H1 (cell line): ENCODE measurements at regions not wholly inside any gene's neighbourhood (a gene's known extent, or its start where the extent isn't known, plus 50 kb on each side); places are given as distances from the start of the nearest gene placed in this dataset.
A peak's percentile ranks its signal among the peaks of the same experiment; 100 is the strongest.

ENCODE experiments used
- CTCF ChIA-PET: fragments of 300-600 bp; sonication (Branson Sonifier 250); formaldehyde crosslinking; loops from one replicate; lab custom pipeline; 2021; ENCODE audit not compliant: partially characterized antibody; lab: Charles Lee
- POLR2A ChIA-PET: fragments of 300-600 bp; sonication (Branson Sonifier 250); formaldehyde crosslinking; loops from one replicate; lab custom pipeline; 2021; ENCODE audit warnings: inconsistent platforms; ENCODE audit not compliant: partially characterized antibody; lab: Charles Lee
- DNase-seq, 2 experiments: peaks; one replicate each; pipeline versions ENCODE4 v3.0.0 to v3.0.0-alpha.2; 2010 to 2022; ENCODE audit warnings: low spot score in 2 of 2, low read depth in 1 of 2, mixed read lengths in 1 of 2
- FAIRE-seq: peaks from 2 replicates; lab custom pipeline; 2011; peaks lifted over from hg19 to GRCh38; lab: Jason Lieb, UNC
- H2AFZ ChIP-seq: 2 replicates; pipeline ENCODE4 v1.8.1; 2012; ENCODE audit warnings: low read length, inconsistent platforms
- H2AK5ac ChIP-seq: 2 replicates; pipeline ENCODE4 v1.6.1; 2013; ENCODE audit warnings: low read depth, low read length
- H2BK120ac ChIP-seq: replicated peaks from 2 replicates; pipeline ENCODE3; 2013; ENCODE audit warnings: low read depth, low read length, inconsistent platforms
- H2BK12ac ChIP-seq: 2 replicates; pipeline ENCODE4 v1.6.1; 2013; ENCODE audit warnings: low read depth, low read length
- H2BK15ac ChIP-seq: 2 replicates; pipeline ENCODE4 v1.6.1; 2013; ENCODE audit warnings: low read length
- H2BK20ac ChIP-seq: 2 replicates; pipeline ENCODE4 v1.6.1; 2013; ENCODE audit warnings: low read length
- H2BK5ac ChIP-seq: 2 replicates; pipeline ENCODE4 v1.6.1; 2013; ENCODE audit warnings: low read depth, low read length
- H3K14ac ChIP-seq: 2 replicates; pipeline ENCODE4 v1.6.1; 2013; ENCODE audit warnings: inconsistent platforms; ENCODE audit not compliant: insufficient read length
- H3K18ac ChIP-seq: 2 replicates; pipeline ENCODE4 v1.6.1; 2013; ENCODE audit warnings: low read length; ENCODE audit errors: extremely low read depth
- H3K23ac ChIP-seq: 2 replicates; pipeline ENCODE4 v1.6.1; 2013; ENCODE audit warnings: inconsistent platforms; ENCODE audit not compliant: insufficient read length
- H3K23me2 ChIP-seq: 2 replicates; pipeline ENCODE4 v1.6.1; 2013; ENCODE audit warnings: low read depth, low read length
- H3K27ac ChIP-seq: 2 replicates; pipeline ENCODE4 v1.6.1; 2011; ENCODE audit warnings: low read depth, low read length, inconsistent platforms
- H3K27me3 ChIP-seq, 4 experiments: replicated peaks in 1 of 4; 1 replicate in 1 of 4; 2 replicates in 3 of 4; pipeline versions ENCODE4 v1.6.1 to v1.8.1; 2011 to 2013; ENCODE audit warnings: low read length in 3 of 4, mild to moderate bottlenecking in 3 of 4, inconsistent platforms in 2 of 4, mixed read lengths in 2 of 4, moderate library complexity in 1 of 4; ENCODE audit not compliant: control insufficient read depth in 3 of 4, insufficient read depth in 3 of 4; ENCODE audit errors: extremely low read depth in 1 of 4
- H3K36me3 ChIP-seq, 4 experiments: 2 replicates each; pipeline versions ENCODE4 v1.6.1 to v1.8.1; 2011 to 2013; ENCODE audit warnings: mild to moderate bottlenecking in 4 of 4, low read length in 3 of 4, moderate library complexity in 2 of 4, control low read depth in 1 of 4, inconsistent platforms in 1 of 4; ENCODE audit not compliant: insufficient read depth in 4 of 4, control insufficient read depth in 2 of 4
- H3K4ac ChIP-seq: replicated peaks from 2 replicates; pipeline ENCODE3; 2013; ENCODE audit warnings: low read length, low read depth, mixed read lengths, inconsistent platforms; ENCODE audit not compliant: insufficient read length
- H3K4me1 ChIP-seq, 4 experiments: replicated peaks in 1 of 4; 1 replicate in 1 of 4; 2 replicates in 3 of 4; pipeline versions ENCODE4 v1.6.1 to v1.8.1; 2011 to 2013; ENCODE audit warnings: low read length in 3 of 4, inconsistent platforms in 2 of 4, mixed read lengths in 1 of 4; ENCODE audit not compliant: insufficient read depth in 4 of 4, control insufficient read depth in 3 of 4
- H3K4me2 ChIP-seq, 2 experiments: 2 replicates each; pipeline versions ENCODE4 v1.6.1 to v1.8.1; 2011 to 2013; ENCODE audit warnings: low read depth in 2 of 2, low read length in 2 of 2, control low read depth in 1 of 2, inconsistent platforms in 1 of 2, mild to moderate bottlenecking in 1 of 2; ENCODE audit not compliant: insufficient read depth in 1 of 2
- H3K4me3 ChIP-seq, 4 experiments: fragments of 200-600, 300-600 bp in 1 of 4; sonication (generic), shearing (Covaris generic), sonication (Bioruptor Twin) in 1 of 4; 2 replicates each; pipeline versions ENCODE4 v1.5.1 to v1.8.1; 2011 to 2016; ENCODE audit warnings: low read length in 4 of 4, low read depth in 3 of 4, control low read depth in 2 of 4, inconsistent platforms in 2 of 4, mild to moderate bottlenecking in 2 of 4, mixed read lengths in 1 of 4, moderate library complexity in 1 of 4; ENCODE audit not compliant: insufficient read depth in 2 of 4; ENCODE audit errors: extremely low read depth in 1 of 4
- H3K56ac ChIP-seq: replicated peaks from 2 replicates; pipeline ENCODE3; 2013; ENCODE audit warnings: low read depth, mild to moderate bottlenecking, mixed read lengths, low read length, inconsistent platforms; ENCODE audit not compliant: insufficient read length
- H3K79me1 ChIP-seq: 2 replicates; pipeline ENCODE4 v1.6.1; 2013; ENCODE audit warnings: low read depth, low read length, control low read depth
- H3K79me2 ChIP-seq, 2 experiments: 2 replicates each; pipeline versions ENCODE4 v1.6.1 to v1.8.1; 2012 to 2013; ENCODE audit warnings: low read length in 2 of 2, mild to moderate bottlenecking in 2 of 2, inconsistent platforms in 1 of 2; ENCODE audit not compliant: insufficient read depth in 2 of 2, control insufficient read depth in 1 of 2
- H3K9ac ChIP-seq, 4 experiments: replicated peaks in 1 of 4; 1 replicate in 1 of 4; 2 replicates in 3 of 4; pipeline versions ENCODE4 v1.6.1 to v1.8.1; 2011 to 2013; ENCODE audit warnings: low read depth in 3 of 4, low read length in 3 of 4, control low read depth in 2 of 4, mild to moderate bottlenecking in 2 of 4, moderate library complexity in 2 of 4, inconsistent platforms in 1 of 4; ENCODE audit errors: extremely low read depth in 1 of 4
- H3K9me3 ChIP-seq, 2 experiments: 2 replicates each; pipeline versions ENCODE4 v1.6.1 to v1.8.1; 2012 to 2013; ENCODE audit warnings: mild to moderate bottlenecking in 2 of 2, moderate library complexity in 2 of 2, control low read depth in 1 of 2, inconsistent platforms in 1 of 2, low read depth in 1 of 2, low read length in 1 of 2, mixed read lengths in 1 of 2; ENCODE audit not compliant: insufficient read depth in 2 of 2
- H4K20me1 ChIP-seq, 2 experiments: replicated peaks in 1 of 2; 2 replicates each; pipeline versions ENCODE3 to v1.8.1; 2011 to 2013; ENCODE audit warnings: inconsistent platforms in 2 of 2, low read length in 2 of 2, mild to moderate bottlenecking in 1 of 2; ENCODE audit not compliant: insufficient read depth in 2 of 2, control insufficient read depth in 1 of 2
- H4K5ac ChIP-seq: 2 replicates; pipeline ENCODE4 v1.6.1; 2013; ENCODE audit warnings: low read length, low read depth, mixed read lengths, inconsistent platforms; ENCODE audit not compliant: insufficient read length
- H4K8ac ChIP-seq: 2 replicates; pipeline ENCODE4 v1.8.0; 2013; ENCODE audit warnings: mild to moderate bottlenecking, moderate library complexity, low read length, inconsistent platforms; ENCODE audit not compliant: insufficient read depth; ENCODE audit errors: extremely low read depth
- H4K91ac ChIP-seq: replicated peaks from 2 replicates; pipeline ENCODE3; 2013; ENCODE audit warnings: low read length, mixed read lengths, inconsistent platforms; ENCODE audit not compliant: insufficient read length
- CREB1 ChIP-seq: IDR thresholded peaks from 2 replicates; pipeline ENCODE4 v1.6.1; 2012; ENCODE audit warnings: inconsistent platforms
- EP300 ChIP-seq, 2 experiments: IDR thresholded peaks; 1 replicate in 1 of 2; 2 replicates in 1 of 2; pipeline ENCODE4 v1.6.1; 2011 to 2012; ENCODE audit warnings: low read depth in 2 of 2, low read length in 2 of 2, mild to moderate bottlenecking in 2 of 2, borderline replicate concordance in 1 of 2, inconsistent platforms in 1 of 2, moderate library complexity in 1 of 2
- RAD21 ChIP-seq, 2 experiments: IDR thresholded peaks in 1 of 2; conservative IDR thresholded peaks in 1 of 2; 2 replicates each; pipeline ENCODE4 v1.6.1; 2011; ENCODE audit warnings: low read depth in 2 of 2, low read length in 2 of 2, improper control_type of control experiment in 1 of 2, inconsistent platforms in 1 of 2, mild to moderate bottlenecking in 1 of 2, moderate library complexity in 1 of 2
- SIX5 ChIP-seq: IDR thresholded peaks from 2 replicates; pipeline ENCODE4 v1.6.1; 2011; ENCODE audit warnings: mild to moderate bottlenecking, low read depth, low read length
- SP2 ChIP-seq: IDR thresholded peaks from 2 replicates; pipeline ENCODE4 v1.6.1; 2012; ENCODE audit warnings: mild to moderate bottlenecking, low read length, inconsistent platforms
- TEAD4 ChIP-seq: IDR thresholded peaks from 2 replicates; pipeline ENCODE4 v1.6.1; 2012; ENCODE audit warnings: low read depth, low read length, inconsistent platforms, mixed read lengths
- YY1 ChIP-seq: IDR thresholded peaks from 2 replicates; pipeline ENCODE4 v1.6.1; 2011; ENCODE audit warnings: low read depth, mild to moderate bottlenecking, low read length
- WGBS, 2 experiments: shearing (Covaris generic) in 1 of 2; methylation state at CpG; one replicate each; pipeline versions ENCODE4 v1.1.6 to v1.1.7; 2013 to 2015; ENCODE audit warnings: low lambda C conversion rate in 2 of 2, mixed read lengths in 2 of 2, inconsistent platforms in 1 of 2, low coverage in 1 of 2, missing lambda C conversion rate in 1 of 2; ENCODE audit not compliant: insufficient replicate concordance in 2 of 2, insufficient coverage in 1 of 2, insufficient read length in 1 of 2; ENCODE audit errors: extremely low coverage in 1 of 2, missing lambda C conversion rate in 1 of 2; 5-methylcytosine and 5-hydroxymethylcytosine counted together
- TF ChIP-seq, protein P1 (sequence below), 3 experiments: IDR thresholded peaks; 1 replicate in 2 of 3; 2 replicates in 1 of 3; pipeline versions ENCODE4 v1.5.1 to v1.6.1; 2011; ENCODE audit warnings: low read length in 3 of 3, mild to moderate bottlenecking in 3 of 3, inconsistent platforms in 2 of 3, low read depth in 1 of 3, moderate library complexity in 1 of 3; ENCODE audit not compliant: insufficient read depth in 1 of 3; ENCODE audit errors: control extremely low read depth in 1 of 3

DNA sequence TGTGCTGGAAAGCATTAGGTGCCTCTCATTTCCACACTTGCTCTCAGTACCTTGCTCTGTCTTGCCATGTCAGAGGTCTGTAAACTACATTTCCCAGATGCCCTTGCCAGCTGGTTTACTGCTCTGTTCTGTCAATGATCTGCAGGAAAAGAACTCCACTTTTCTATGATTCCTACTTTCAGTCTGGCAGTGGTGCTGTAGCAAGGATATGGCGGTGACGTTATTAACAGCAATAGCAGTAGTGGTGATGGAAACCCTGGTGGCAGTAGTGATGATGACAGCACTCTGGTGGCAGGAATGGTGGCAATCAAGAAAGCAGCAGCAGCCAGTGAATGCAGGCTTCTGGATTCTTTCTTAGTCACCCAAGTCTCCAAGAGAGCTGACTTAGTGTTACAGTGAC is 665.2 kb downstream of the DIPK2A start:
- no peak for TF ChIP-seq EP300 (IDR thresholded peaks at IDR 0.05; ENCODE audit: borderline replicate concordance in 1 of 2, low read depth in 2 of 2, low read length in 2 of 2)
- TF ChIP-seq, protein P1, sequence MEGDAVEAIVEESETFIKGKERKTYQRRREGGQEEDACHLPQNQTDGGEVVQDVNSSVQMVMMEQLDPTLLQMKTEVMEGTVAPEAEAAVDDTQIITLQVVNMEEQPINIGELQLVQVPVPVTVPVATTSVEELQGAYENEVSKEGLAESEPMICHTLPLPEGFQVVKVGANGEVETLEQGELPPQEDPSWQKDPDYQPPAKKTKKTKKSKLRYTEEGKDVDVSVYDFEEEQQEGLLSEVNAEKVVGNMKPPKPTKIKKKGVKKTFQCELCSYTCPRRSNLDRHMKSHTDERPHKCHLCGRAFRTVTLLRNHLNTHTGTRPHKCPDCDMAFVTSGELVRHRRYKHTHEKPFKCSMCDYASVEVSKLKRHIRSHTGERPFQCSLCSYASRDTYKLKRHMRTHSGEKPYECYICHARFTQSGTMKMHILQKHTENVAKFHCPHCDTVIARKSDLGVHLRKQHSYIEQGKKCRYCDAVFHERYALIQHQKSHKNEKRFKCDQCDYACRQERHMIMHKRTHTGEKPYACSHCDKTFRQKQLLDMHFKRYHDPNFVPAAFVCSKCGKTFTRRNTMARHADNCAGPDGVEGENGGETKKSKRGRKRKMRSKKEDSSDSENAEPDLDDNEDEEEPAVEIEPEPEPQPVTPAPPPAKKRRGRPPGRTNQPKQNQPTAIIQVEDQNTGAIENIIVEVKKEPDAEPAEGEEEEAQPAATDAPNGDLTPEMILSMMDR (IDR thresholded peaks at IDR 0.05; ENCODE audit: control extremely low read depth in 1 of 3, insufficient read depth in 1 of 3, low read depth in 1 of 3, low read length in 3 of 3) = peak; percentile 22 to 52 (median 48)
- TF ChIP-seq YY1 = peak; percentile 73; the same call in 1 of the 2 replicates
- no peak for TF ChIP-seq SP2
- peak; percentile 51; the same call in 1 of the 2 replicates for TF ChIP-seq CREB1
- TF ChIP-seq TEAD4 = peak; percentile 65; the same call in 1 of the 2 replicates
- TF ChIP-seq RAD21 (IDR thresholded peaks at IDR 0.05 in 1 of 2, conservative IDR thresholded peaks at IDR 0.05 in 1 of 2; ENCODE audit: low read depth in 2 of 2, low read length in 2 of 2) = peak in 1 of 2 experiments; percentile 16; a peak in 2 of 4 replicates
- TF ChIP-seq SIX5 = peak; percentile 38
- ChIA-PET POLR2A (no interaction called here), CTCF (interaction anchor here (0.8 to 1.6 kb wide), 11 partner anchors 8 to 363 kb away, joined by 3 to 6 read pairs (median 3); no protein-coding TSS in a partner anchor)
- Histone ChIP-seq H3K79me2 (no peaks in the 10 kb centered on the region), H3K9ac (no peak overlapping the region), H2BK15ac (no peak overlapping the region), H3K4me1 (no peaks in the 10 kb centered on the region; a peak in 1 of 7 replicates), H2AK5ac (no peak overlapping the region), H3K9me3 (0 out of 4 replicates have a peak, but pooled peaks cover 0 to 3% of the 10 kb centered on the region in 2 experiments), H3K14ac (no peak overlapping the region), H3K4me2 (peak overlapping the region in 1 of 2 experiments; percentile 15; a peak in 2 of 4 replicates), H2BK20ac (no peak overlapping the region), H2BK5ac (no peak overlapping the region), H3K4ac (no peak overlapping the region), H4K8ac (no peak overlapping the region), H3K27ac (no peak overlapping the region), H3K36me3 (no peaks in the 10 kb centered on the region), H4K91ac (no peak overlapping the region), H3K18ac (no peak overlapping the region), H4K20me1 (no peaks in the 10 kb centered on the region), H4K5ac (no peak overlapping the region), H2BK120ac (no peak overlapping the region), H3K79me1 (no peaks in the 10 kb centered on the region), H3K56ac (no peak overlapping the region), H3K27me3 (no peaks in the 10 kb centered on the region), H2BK12ac (no peak overlapping the region), H3K4me3 (no peak overlapping the region), H2AFZ (peak overlapping the region; percentile 27; the same call in 1 of the 2 replicates), H3K23ac (no peak overlapping the region), H3K23me2 (peaks cover 2% of the 10 kb centered on the region; the same call in 1 of the 2 replicates)
- no peak for FAIRE-seq
- WGBS, 2 experiments = 74% methylated on average over 2 of the region's 2 CpGs; no CpG with 5 or more reads in 1 of the 2 experiments
- peak; percentile 9 to 56 for DNase-seq
